ENCODE measurements at regions not wholly inside any gene's neighbourhood (a gene's known extent, or its start where the extent isn't known, plus 50 kb on each side); places are given as distances from the start of the nearest gene placed in this dataset.

DNA sequence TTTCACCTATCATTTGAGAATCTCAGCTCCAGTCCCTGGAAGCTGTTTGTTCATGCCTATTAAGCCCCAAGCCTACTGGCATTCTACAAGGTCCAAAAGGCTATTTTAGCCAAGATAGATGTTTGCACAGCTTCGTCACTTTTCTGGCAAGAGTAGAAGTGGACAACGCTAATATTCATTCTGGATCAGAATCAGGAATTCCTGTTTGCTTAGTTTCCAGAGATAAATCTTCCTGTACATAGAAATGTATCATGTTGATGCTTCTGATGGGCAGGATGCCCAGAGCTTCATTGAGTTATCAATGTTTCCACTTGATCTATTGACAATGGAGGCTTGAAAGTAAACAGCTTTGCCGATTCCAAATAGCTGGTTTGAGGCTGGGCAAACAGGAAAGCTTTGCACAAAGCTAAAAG, 260.7 kb upstream of the CA10 start:
- H2AFZ ChIP-seq (ENCODE audit: low read depth, low read length) = no peak overlapping the region
- H3K4me1 ChIP-seq (ENCODE audit: control insufficient read depth, extremely low read depth, insufficient read depth, low read length) = no peaks in the 10 kb centered on the region
- H4K20me1 ChIP-seq (replicated peaks; ENCODE audit: control insufficient read depth, extremely low read depth, insufficient read depth, low read length) = no peaks in the 10 kb centered on the region
- H3K9me1 ChIP-seq (replicated peaks; ENCODE audit: control insufficient read depth, extremely low read depth, insufficient read depth, low read length) = no peaks in the 10 kb centered on the region
- ChIA-PET CTCF (no interaction called here), POLR2A (no interaction called here)
- no peak overlapping the region for H3K4me3 ChIP-seq (replicated peaks in 1 of 3; ENCODE audit: insufficient read depth in 1 of 3, low read depth in 1 of 3, low read length in 3 of 3)
- intact Hi-C loops (cut with micrococcal nuclease) (no loop called here), dilution Hi-C loops (cut with MboI; ENCODE audit: extremely low pct_ligation_motif_present, low sequenced_read_pairs) (no loop called here)
- H3K79me2 ChIP-seq (ENCODE audit: control insufficient read depth, insufficient read depth, low read length) = no peaks in the 10 kb centered on the region
- no peak overlapping the region for H3K9ac ChIP-seq (replicated peaks; ENCODE audit: extremely low read depth, insufficient read depth, low read length)
- no peak overlapping the region for H3K27ac ChIP-seq (ENCODE audit: insufficient read depth, low read depth, low read length)
- FAIRE-seq (no peak), DNase-seq (ENCODE audit: low read depth, low spot score) (no peak)
- H3K4me2 ChIP-seq (ENCODE audit: insufficient read depth, low read length) = no peak overlapping the region
- no peaks in the 10 kb centered on the region for H3K27me3 ChIP-seq (ENCODE audit: control insufficient read depth in 2 of 2, insufficient read depth in 2 of 2, low read length in 2 of 2)
- no peaks in the 10 kb centered on the region for H3K36me3 ChIP-seq (ENCODE audit: control insufficient read depth in 2 of 2, extremely low read depth in 1 of 2, insufficient read depth in 2 of 2, low read length in 2 of 2)
- TF ChIP-seq JUN (IDR thresholded peaks at IDR 0.05; ENCODE audit: borderline replicate concordance, insufficient read depth, insufficient read length, low read depth) (no peak), EZH2 (IDR thresholded peaks at IDR 0.05; ENCODE audit: borderline replicate concordance, low read depth, low read length, severe bottlenecking) (no peak), MAX (IDR thresholded peaks at IDR 0.05; ENCODE audit: insufficient read depth, insufficient read length) (no peak), GATA2 (IDR thresholded peaks at IDR 0.05; ENCODE audit: insufficient read depth, insufficient read length, low read depth, low read length) (no peak), FOS (IDR thresholded peaks at IDR 0.05; ENCODE audit: borderline replicate concordance, insufficient read depth, low read length) (no peak), POLR2AphosphoS5 (IDR thresholded peaks at IDR 0.05; ENCODE audit: insufficient read depth, low read depth, low read length) (no peak), POLR2A (IDR thresholded peaks at IDR 0.05; ENCODE audit: low read depth, low read length) (no peak), MYC (IDR thresholded peaks at IDR 0.05; ENCODE audit: low read depth, low read length) (no peak)
- TF ChIP-seq, protein P1, sequence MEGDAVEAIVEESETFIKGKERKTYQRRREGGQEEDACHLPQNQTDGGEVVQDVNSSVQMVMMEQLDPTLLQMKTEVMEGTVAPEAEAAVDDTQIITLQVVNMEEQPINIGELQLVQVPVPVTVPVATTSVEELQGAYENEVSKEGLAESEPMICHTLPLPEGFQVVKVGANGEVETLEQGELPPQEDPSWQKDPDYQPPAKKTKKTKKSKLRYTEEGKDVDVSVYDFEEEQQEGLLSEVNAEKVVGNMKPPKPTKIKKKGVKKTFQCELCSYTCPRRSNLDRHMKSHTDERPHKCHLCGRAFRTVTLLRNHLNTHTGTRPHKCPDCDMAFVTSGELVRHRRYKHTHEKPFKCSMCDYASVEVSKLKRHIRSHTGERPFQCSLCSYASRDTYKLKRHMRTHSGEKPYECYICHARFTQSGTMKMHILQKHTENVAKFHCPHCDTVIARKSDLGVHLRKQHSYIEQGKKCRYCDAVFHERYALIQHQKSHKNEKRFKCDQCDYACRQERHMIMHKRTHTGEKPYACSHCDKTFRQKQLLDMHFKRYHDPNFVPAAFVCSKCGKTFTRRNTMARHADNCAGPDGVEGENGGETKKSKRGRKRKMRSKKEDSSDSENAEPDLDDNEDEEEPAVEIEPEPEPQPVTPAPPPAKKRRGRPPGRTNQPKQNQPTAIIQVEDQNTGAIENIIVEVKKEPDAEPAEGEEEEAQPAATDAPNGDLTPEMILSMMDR (IDR thresholded peaks at IDR 0.05; ENCODE audit: extremely low read depth in 1 of 2, insufficient read depth in 1 of 2, low read depth in 1 of 2, low read length in 2 of 2) = no peak
- no peaks in the 10 kb centered on the region for H3K9me3 ChIP-seq (replicated peaks; ENCODE audit: control insufficient read depth, insufficient read depth, low read length)
- BruUV-seq (replicated peaks) = no TSS peak
